ENCODE measurements at regions not wholly inside any gene's neighbourhood (a gene's known extent, or its start where the extent isn't known, plus 50 kb on each side); places are given as distances from the start of the nearest gene placed in this dataset.

- TF ChIP-seq CTCF (IDR thresholded peaks at IDR 0.05) (no peak), EZH2 (IDR thresholded peaks at IDR 0.05; ENCODE audit: borderline replicate concordance, insufficient read depth, low read depth, low read length, poor library complexity, severe bottlenecking) (no peak)
Measured at GRCh38 chr3:150296123-150296735, 111.9 kb upstream of the TSC22D2 start.
